Type B pancreatic cell (in vitro differentiated cells): ENCODE measurements at regions not wholly inside any gene's neighbourhood (a gene's known extent, or its start where the extent isn't known, plus 50 kb on each side); places are given as distances from the start of the nearest gene placed in this dataset.

Experiments
- DNase-seq: peaks from one replicate; pipeline ENCODE4 v3.0.0; 2021; ENCODE audit warnings: mixed read lengths; ENCODE audit not compliant: unreplicated experiment; ENCODE audit errors: extremely low spot score
- H3K27ac Mint-ChIP-seq: 2 replicates; pipeline ENCODE4 v1.8.0; 2021; ENCODE audit warnings: mild to moderate bottlenecking, mixed read lengths
- H3K27me3 Mint-ChIP-seq: 2 replicates; pipeline ENCODE4 v1.8.0; 2021; ENCODE audit warnings: mixed read lengths
- H3K36me3 Mint-ChIP-seq: 2 replicates; pipeline ENCODE4 v1.8.0; 2021; ENCODE audit warnings: mixed read lengths
- H3K4me1 Mint-ChIP-seq: one replicate; pipeline ENCODE4 v1.8.0; 2021; ENCODE audit warnings: mixed read lengths; ENCODE audit not compliant: unreplicated experiment
- H3K4me3 Mint-ChIP-seq: 2 replicates; pipeline ENCODE4 v1.8.0; 2021; ENCODE audit warnings: mild to moderate bottlenecking, mixed read lengths
- H3K9me3 Mint-ChIP-seq: 2 replicates; pipeline ENCODE4 v1.8.0; 2021; ENCODE audit warnings: mixed read lengths
- TF ChIP-seq, protein P1 (sequence below): fragments of 200-600 bp; sonication (generic); conservative IDR thresholded peaks from 2 replicates; pipeline ENCODE4 v1.5.0; 2021; ENCODE audit warnings: antibody characterized with exemption, mild to moderate bottlenecking

DNA sequence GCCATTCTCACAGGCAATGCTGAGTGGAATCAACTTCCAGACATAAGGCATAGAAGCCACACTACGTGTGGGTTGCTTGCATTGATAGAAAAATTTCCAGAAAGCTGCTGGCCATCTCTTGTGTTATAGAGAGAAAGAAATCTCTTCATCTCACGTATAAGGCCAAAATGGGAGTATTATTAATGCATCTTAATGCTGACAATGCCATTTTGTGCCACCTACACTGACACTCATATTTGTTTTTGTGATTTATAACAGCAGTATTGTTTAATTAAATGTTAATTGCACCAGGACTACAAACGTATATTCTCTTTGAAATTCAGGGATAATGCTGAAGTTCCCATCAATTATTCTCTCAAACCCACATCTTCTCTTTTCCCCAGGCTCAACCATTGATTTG lies 56.1 kb upstream of the TMEM132D start:
- TF ChIP-seq, protein P1, sequence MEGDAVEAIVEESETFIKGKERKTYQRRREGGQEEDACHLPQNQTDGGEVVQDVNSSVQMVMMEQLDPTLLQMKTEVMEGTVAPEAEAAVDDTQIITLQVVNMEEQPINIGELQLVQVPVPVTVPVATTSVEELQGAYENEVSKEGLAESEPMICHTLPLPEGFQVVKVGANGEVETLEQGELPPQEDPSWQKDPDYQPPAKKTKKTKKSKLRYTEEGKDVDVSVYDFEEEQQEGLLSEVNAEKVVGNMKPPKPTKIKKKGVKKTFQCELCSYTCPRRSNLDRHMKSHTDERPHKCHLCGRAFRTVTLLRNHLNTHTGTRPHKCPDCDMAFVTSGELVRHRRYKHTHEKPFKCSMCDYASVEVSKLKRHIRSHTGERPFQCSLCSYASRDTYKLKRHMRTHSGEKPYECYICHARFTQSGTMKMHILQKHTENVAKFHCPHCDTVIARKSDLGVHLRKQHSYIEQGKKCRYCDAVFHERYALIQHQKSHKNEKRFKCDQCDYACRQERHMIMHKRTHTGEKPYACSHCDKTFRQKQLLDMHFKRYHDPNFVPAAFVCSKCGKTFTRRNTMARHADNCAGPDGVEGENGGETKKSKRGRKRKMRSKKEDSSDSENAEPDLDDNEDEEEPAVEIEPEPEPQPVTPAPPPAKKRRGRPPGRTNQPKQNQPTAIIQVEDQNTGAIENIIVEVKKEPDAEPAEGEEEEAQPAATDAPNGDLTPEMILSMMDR = no peak
- Mint-ChIP-seq H3K4me3 (no peak overlapping the region), H3K4me1 (peaks cover 6% of the 10 kb centered on the region), H3K36me3 (no peaks in the 10 kb centered on the region), H3K9me3 (peaks cover 5% of the 10 kb centered on the region), H3K27me3 (peaks cover 15% of the 10 kb centered on the region), H3K27ac (no peak overlapping the region)
- DNase-seq = no peak

DNA sequence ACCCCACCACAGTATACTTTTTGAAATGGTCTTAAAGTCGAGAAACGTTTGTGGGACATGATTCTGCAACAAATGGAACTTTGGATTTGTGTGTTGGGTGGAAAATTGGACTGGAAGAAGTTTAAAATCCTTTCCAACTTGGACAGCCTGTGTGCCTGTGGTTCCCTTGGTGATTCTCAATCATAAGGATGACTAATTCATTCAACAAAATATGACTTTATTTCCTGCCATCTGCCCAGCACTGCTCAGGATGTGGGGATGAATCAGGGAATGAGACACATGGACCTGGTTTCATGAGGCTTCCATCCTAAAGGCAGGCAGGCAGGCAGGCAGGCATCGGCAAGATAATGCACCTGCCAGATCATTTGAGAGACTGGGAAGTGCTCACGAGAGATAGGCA lies 57.3 kb upstream of the TMEM132D start:
- DNase-seq = no peak
- H3K27me3 Mint-ChIP-seq = peaks cover 21% of the 10 kb centered on the region
- TF ChIP-seq, protein P1 = no peak
- no peaks in the 10 kb centered on the region for H3K36me3 Mint-ChIP-seq
- peaks cover 14% of the 10 kb centered on the region for H3K4me1 Mint-ChIP-seq
- no peak overlapping the region for H3K4me3 Mint-ChIP-seq
- peaks cover 5% of the 10 kb centered on the region for H3K9me3 Mint-ChIP-seq
- H3K27ac Mint-ChIP-seq = no peak overlapping the region

GRCh38 chr12:129961856-129962255 lies 58.0 kb upstream of the TMEM132D start:
- Mint-ChIP-seq H3K9me3 (peaks cover 5% of the 10 kb centered on the region), H3K4me3 (no peak overlapping the region), H3K36me3 (no peaks in the 10 kb centered on the region), H3K27ac (no peak overlapping the region), H3K27me3 (peaks cover 21% of the 10 kb centered on the region), H3K4me1 (peaks cover 22% of the 10 kb centered on the region)
- DNase-seq = no peak
- TF ChIP-seq, protein P1 = no peak

DNA sequence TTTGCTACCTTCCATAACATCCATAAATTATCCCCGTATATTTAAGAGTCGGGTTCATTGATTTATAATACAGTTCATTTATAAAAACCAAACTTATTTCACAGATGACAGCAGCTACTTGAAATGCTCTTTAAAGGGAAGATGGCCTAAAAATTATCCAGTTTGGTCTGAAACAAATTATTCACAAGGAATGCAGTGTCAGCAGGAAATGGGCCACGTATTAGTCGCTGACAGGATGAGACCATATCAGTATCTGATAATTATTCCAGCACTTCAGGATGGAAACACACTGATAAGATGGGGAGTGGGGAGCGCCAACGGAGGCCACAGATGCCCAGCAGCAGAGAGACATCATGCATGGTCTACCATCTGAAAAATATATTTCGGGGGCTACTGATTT lies 60.5 kb upstream of the TMEM132D start:
- peaks cover 27% of the 10 kb centered on the region for H3K27me3 Mint-ChIP-seq
- H3K4me1 Mint-ChIP-seq = peaks cover 22% of the 10 kb centered on the region
- peaks cover 5% of the 10 kb centered on the region for H3K9me3 Mint-ChIP-seq
- no peak overlapping the region for H3K27ac Mint-ChIP-seq
- no peaks in the 10 kb centered on the region for H3K36me3 Mint-ChIP-seq
- DNase-seq = no peak
- peak overlapping the region; percentile 26 for H3K4me3 Mint-ChIP-seq
- TF ChIP-seq, protein P1 = no peak

GRCh38 chr12:129964826-129965457 lies 61.1 kb upstream of the TMEM132D start:
- no peak overlapping the region for H3K27ac Mint-ChIP-seq

More at GRCh38 chr12:129964826-129965457, 61.1 kb upstream of the TMEM132D start:
- no peaks in the 10 kb centered on the region for H3K36me3 Mint-ChIP-seq
- H3K4me3 Mint-ChIP-seq = no peak overlapping the region
- peaks cover 30% of the 10 kb centered on the region for H3K27me3 Mint-ChIP-seq
- TF ChIP-seq, protein P1 = no peak
- peaks cover 5% of the 10 kb centered on the region for H3K9me3 Mint-ChIP-seq
- no peak for DNase-seq
- H3K4me1 Mint-ChIP-seq = peaks cover 22% of the 10 kb centered on the region
